HepG2 (cell line): ENCODE measurements at regions not wholly inside any gene's neighbourhood (a gene's known extent, or its start where the extent isn't known, plus 50 kb on each side); places are given as distances from the start of the nearest gene placed in this dataset.

Experiments used
- AGO1 ChIP-seq: fragments of 200-400 bp; formaldehyde crosslinking; IDR thresholded peaks from 2 replicates; pipeline ENCODE4 v1.6.1; 2017; ENCODE audit warnings: mild to moderate bottlenecking, low read depth, low read length, moderate library complexity; ENCODE audit not compliant: poor library complexity, severe bottlenecking
- ERF ChIP-seq: IDR thresholded peaks from 2 replicates; pipeline ENCODE4 v1.6.1; 2018; ENCODE audit warnings: missing biosample characterization, missing genetic modification reagents
- EZH2 ChIP-seq: conservative IDR thresholded peaks from 2 replicates; pipeline ENCODE4 v1.6.1; 2012; ENCODE audit warnings: mild to moderate bottlenecking, low read depth, low read length, moderate library complexity
- NR1H2 ChIP-seq: sonication (generic); formaldehyde crosslinking; IDR thresholded peaks from 2 replicates; pipeline ENCODE4 v1.8.1; 2022; ENCODE audit warnings: low read depth, missing genetic modification reagents, borderline replicate concordance
- RFX5 ChIP-seq: IDR thresholded peaks from 2 replicates; pipeline ENCODE4 v1.6.1; 2011; ENCODE audit warnings: low read depth, low read length, improper control_type of control experiment
- SNRNP70 ChIP-seq: fragments of 200-400 bp; formaldehyde crosslinking; IDR thresholded peaks from 2 replicates; pipeline ENCODE4 v1.6.1; 2017; ENCODE audit warnings: mild to moderate bottlenecking, low read depth, low read length, moderate library complexity
- SP4 ChIP-seq: sonication (generic); formaldehyde crosslinking; IDR thresholded peaks from 2 replicates; pipeline ENCODE4 v1.8.1; 2023; ENCODE audit warnings: mild to moderate bottlenecking, missing genetic modification reagents
- YY1 ChIP-seq: IDR thresholded peaks from 2 replicates; pipeline ENCODE4 v1.6.1; 2011; ENCODE audit warnings: low read length, low read depth, moderate library complexity, mild to moderate bottlenecking; ENCODE audit not compliant: insufficient read depth, insufficient replicate concordance
- ZNF24 ChIP-seq: fragments of 450-650 bp; IDR thresholded peaks from 2 replicates; pipeline ENCODE4 v1.6.1; 2017; ENCODE audit warnings: antibody characterized with exemption, mild to moderate bottlenecking
- TF ChIP-seq, protein P1 (sequence below): sonication (generic); formaldehyde crosslinking; IDR thresholded peaks from 2 replicates; pipeline ENCODE4 v1.8.0; 2022; ENCODE audit warnings: missing genetic modification reagents, mild to moderate bottlenecking, borderline replicate concordance
- TF ChIP-seq, protein P2 (sequence below): sonication (generic); formaldehyde crosslinking; IDR thresholded peaks from 2 replicates; pipeline ENCODE4 v1.5.0; 2020; ENCODE audit warnings: mild to moderate bottlenecking, missing genetic modification reagents
- TF ChIP-seq, protein P3 (sequence below): sonication (generic); formaldehyde crosslinking; IDR thresholded peaks from 2 replicates; pipeline ENCODE4 v1.5.0; 2020; ENCODE audit warnings: mild to moderate bottlenecking, missing genetic modification reagents, moderate library complexity
- TF ChIP-seq, protein P4 (sequence below): sonication (generic); formaldehyde crosslinking; IDR thresholded peaks from 2 replicates; pipeline ENCODE4 v1.4.0; 2020; ENCODE audit warnings: missing genetic modification reagents

DNA sequence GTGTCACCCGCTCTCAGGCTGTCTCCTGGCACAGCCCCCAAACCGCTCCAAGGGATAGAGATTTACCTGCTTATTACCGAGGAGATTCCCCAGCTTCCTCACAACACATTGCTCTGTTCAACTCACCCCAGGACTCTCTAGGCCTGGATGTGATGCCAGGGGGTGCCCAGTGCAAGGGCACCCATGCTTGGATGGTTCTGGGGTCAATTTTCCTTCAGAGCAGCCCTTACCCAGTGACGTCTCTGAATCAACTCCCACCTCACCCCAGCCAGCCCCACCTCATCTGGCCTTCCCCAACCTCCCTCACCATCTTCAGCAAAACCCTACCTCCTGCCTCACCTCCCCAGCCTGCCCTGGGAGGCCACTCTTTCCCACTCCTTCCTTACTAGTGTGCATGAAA lies 951.6 kb upstream of the ZNF722 start:
- TF ChIP-seq SP4 = no peak
- TF ChIP-seq, protein P1, sequence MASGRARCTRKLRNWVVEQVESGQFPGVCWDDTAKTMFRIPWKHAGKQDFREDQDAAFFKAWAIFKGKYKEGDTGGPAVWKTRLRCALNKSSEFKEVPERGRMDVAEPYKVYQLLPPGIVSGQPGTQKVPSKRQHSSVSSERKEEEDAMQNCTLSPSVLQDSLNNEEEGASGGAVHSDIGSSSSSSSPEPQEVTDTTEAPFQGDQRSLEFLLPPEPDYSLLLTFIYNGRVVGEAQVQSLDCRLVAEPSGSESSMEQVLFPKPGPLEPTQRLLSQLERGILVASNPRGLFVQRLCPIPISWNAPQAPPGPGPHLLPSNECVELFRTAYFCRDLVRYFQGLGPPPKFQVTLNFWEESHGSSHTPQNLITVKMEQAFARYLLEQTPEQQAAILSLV (CRISPR knock-in tag) = no peak
- TF ChIP-seq ZNF24 = no peak
- TF ChIP-seq SNRNP70 = no peak
- no peak for TF ChIP-seq YY1
- no peak for TF ChIP-seq ERF (CRISPR knock-in tag)
- TF ChIP-seq RFX5 = no peak
- TF ChIP-seq, protein P2, sequence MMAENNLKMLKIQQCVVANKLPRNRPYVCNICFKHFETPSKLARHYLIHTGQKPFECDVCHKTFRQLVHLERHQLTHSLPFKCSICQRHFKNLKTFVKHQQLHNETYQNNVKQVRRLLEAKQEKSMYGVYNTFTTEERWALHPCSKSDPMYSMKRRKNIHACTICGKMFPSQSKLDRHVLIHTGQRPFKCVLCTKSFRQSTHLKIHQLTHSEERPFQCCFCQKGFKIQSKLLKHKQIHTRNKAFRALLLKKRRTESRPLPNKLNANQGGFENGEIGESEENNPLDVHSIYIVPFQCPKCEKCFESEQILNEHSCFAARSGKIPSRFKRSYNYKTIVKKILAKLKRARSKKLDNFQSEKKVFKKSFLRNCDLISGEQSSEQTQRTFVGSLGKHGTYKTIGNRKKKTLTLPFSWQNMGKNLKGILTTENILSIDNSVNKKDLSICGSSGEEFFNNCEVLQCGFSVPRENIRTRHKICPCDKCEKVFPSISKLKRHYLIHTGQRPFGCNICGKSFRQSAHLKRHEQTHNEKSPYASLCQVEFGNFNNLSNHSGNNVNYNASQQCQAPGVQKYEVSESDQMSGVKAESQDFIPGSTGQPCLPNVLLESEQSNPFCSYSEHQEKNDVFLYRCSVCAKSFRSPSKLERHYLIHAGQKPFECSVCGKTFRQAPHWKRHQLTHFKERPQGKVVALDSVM (CRISPR knock-in tag) = no peak
- TF ChIP-seq, protein P3, sequence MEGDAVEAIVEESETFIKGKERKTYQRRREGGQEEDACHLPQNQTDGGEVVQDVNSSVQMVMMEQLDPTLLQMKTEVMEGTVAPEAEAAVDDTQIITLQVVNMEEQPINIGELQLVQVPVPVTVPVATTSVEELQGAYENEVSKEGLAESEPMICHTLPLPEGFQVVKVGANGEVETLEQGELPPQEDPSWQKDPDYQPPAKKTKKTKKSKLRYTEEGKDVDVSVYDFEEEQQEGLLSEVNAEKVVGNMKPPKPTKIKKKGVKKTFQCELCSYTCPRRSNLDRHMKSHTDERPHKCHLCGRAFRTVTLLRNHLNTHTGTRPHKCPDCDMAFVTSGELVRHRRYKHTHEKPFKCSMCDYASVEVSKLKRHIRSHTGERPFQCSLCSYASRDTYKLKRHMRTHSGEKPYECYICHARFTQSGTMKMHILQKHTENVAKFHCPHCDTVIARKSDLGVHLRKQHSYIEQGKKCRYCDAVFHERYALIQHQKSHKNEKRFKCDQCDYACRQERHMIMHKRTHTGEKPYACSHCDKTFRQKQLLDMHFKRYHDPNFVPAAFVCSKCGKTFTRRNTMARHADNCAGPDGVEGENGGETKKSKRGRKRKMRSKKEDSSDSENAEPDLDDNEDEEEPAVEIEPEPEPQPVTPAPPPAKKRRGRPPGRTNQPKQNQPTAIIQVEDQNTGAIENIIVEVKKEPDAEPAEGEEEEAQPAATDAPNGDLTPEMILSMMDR (CRISPR knock-in tag) = no peak
- no peak for TF ChIP-seq AGO1
- TF ChIP-seq EZH2 = no peak
- TF ChIP-seq, protein P4, sequence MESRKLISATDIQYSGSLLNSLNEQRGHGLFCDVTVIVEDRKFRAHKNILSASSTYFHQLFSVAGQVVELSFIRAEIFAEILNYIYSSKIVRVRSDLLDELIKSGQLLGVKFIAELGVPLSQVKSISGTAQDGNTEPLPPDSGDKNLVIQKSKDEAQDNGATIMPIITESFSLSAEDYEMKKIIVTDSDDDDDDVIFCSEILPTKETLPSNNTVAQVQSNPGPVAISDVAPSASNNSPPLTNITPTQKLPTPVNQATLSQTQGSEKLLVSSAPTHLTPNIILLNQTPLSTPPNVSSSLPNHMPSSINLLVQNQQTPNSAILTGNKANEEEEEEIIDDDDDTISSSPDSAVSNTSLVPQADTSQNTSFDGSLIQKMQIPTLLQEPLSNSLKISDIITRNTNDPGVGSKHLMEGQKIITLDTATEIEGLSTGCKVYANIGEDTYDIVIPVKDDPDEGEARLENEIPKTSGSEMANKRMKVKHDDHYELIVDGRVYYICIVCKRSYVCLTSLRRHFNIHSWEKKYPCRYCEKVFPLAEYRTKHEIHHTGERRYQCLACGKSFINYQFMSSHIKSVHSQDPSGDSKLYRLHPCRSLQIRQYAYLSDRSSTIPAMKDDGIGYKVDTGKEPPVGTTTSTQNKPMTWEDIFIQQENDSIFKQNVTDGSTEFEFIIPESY = no peak
- no peak for TF ChIP-seq NR1H2 (CRISPR knock-in tag)
